ENCODE measurements at regions not wholly inside any gene's neighbourhood (a gene's known extent, or its start where the extent isn't known, plus 50 kb on each side); places are given as distances from the start of the nearest gene placed in this dataset.
"Not testable (repeated sequence)": the region's sequence is repeated elsewhere in the genome, so short reads cannot be mapped to it uniquely, and the experiment has no call there.

- DNase-seq, result no peak
Observed at GRCh38 chr3:83251490-83251889, 1490.0 kb upstream of the GBE1 start.

DNA sequence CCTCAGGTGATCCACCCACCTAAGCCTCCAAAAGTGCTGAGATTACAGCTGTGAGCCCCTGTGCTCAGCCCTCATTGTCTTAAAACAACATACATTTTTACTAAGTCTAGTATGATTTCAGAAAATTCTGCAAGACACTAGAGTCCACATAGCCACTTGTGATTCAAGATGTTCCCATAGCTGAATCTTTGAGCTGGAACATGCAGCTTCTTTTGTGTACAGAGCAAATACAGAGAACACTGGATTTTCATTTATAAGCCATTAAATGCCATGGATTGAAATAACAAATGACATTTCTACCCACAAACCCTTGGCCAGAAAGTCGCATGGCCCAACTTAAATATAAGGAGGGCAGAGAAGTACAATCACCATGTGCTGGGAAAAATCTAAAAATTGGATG is 1489.2 kb upstream of the GBE1 start:
- no peak for DNase-seq

DNA sequence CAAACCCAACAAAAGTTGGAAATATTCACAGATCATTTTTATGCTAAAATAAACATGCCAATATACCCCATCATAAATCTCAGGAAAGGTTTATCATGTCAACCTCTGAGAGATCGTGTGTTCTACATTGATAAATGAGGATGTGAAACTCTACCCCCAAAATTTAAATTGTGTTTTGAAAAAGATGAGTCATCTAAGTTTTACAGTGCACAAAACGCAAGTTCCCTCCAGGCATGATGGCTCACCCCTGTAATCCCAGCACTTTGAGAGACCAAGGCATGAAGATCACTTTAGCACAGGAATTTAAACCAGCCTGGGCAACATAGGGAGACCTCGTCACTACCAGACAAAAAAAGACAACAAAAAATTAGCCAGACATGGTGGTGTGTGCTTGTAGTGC is 1487.0 kb upstream of the GBE1 start:
- no peak for DNase-seq

GRCh38 chr3:83235180-83235814 is 1473.9 kb upstream of the GBE1 start:
- no peak for DNase-seq

DNA sequence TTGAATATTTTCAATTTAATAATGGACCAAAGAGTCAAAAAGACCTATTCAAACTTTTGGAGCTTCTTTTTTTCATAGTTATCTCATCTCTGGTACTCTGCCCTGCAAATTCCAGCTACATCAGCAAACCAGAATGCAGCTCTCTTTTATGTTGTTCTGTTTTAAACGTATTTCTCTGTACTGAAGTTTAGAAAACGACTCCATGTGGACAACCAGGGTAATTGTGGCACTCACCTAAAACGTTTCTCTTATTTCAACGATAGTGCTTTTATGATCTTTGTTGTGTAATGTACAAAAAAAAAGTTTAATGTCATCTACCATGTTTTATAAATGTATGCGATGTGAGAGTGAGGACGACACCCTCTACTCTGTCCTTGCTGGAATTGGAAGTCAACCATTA is 1472.3 kb upstream of the GBE1 start:
- no peak for DNase-seq

GRCh38 chr3:83230841-83231240 is 1469.4 kb upstream of the GBE1 start:
- no peak for DNase-seq

DNA sequence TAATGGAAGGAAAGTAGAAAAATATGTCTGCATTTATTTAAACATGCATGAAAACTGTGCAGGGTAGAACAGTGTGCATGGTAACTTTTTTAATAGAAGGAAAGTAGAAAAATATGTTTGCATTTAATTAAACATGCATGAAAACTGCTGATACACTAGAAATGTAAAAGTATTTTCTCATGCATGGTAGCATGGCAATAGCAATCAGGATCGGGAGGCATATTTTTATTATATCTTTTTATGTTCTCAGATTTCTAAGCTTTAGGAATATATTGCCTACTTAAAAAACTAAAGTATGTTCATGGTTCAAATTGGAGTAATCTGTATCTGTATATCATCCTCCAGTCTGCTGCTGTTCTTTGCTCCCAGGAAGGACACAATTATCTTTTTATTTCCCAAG is 1468.9 kb upstream of the GBE1 start:
- no peak for DNase-seq

- no peak for DNase-seq
Observed at GRCh38 chr3:83226751-83227150, 1465.3 kb upstream of the GBE1 start.

DNA sequence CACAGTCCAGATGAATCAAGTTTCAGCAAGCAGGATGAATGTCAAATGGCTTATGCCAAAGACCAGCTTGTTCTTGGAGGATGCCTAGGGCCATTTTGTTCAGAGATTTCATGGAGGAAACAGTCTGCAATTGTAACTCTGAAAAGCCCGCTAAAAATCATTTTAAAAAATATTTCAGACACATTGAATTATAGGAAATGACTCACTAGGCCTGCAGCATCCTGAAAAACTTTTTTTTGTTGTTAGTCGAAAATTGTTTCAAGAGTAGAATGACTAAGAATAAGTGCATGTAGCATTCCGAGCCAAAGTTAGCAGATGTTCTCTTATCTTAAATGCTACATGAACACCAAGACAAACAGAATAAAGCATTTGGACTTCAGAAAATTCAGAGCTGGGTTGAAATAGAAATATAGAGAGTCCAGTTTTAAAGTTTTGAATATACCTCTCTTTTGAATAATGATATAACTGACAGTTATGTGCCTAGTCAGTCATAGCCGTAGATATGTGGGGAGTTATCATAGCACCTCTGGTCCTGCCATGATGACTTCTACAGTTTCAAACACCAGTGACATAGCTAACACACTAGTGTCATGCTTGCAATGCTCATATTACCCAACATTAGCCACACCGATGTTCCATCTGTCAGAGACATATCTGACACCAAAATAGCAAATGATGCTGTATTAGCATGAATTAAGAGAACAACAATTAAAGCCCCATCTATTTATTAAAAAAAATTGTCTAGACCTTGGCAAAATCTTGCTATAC is 1462.8 kb upstream of the GBE1 start:
- no peak for DNase-seq

GRCh38 chr3:83218383-83219200 is 1457.1 kb upstream of the GBE1 start:
- no peak for DNase-seq

GRCh38 chr3:83217595-83218118 is 1456.2 kb upstream of the GBE1 start:
- DNase-seq, result not testable (repeated sequence)

GRCh38 chr3:83216919-83217594 is 1455.6 kb upstream of the GBE1 start:
- DNase-seq, result no peak

- no peak for DNase-seq
Observed at GRCh38 chr3:83195243-83195642, 1433.8 kb upstream of the GBE1 start.

DNA sequence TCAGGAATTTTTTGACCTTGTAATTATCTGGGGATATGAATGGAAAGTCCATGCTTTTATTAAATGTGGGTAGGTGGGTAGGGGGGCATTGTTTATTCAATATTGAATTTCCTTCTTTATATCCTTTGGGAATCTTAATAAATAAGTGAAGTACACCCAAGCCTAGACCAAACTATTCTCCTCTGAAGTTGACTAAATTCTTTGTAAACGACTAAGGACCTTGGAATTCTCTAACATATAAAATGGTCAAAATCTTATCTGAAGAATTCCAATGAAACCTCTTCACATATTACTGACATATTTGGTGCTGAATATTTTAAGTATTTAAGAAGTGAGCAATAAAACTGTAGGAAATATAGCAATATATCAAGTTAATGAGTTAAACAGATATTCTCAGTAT is 1432.1 kb upstream of the GBE1 start:
- DNase-seq, result no peak

- no peak for DNase-seq
Observed at GRCh38 chr3:83189634-83190033, 1428.2 kb upstream of the GBE1 start.

GRCh38 chr3:83169473-83169872 is 1408.0 kb upstream of the GBE1 start:
- DNase-seq, result no peak

DNA sequence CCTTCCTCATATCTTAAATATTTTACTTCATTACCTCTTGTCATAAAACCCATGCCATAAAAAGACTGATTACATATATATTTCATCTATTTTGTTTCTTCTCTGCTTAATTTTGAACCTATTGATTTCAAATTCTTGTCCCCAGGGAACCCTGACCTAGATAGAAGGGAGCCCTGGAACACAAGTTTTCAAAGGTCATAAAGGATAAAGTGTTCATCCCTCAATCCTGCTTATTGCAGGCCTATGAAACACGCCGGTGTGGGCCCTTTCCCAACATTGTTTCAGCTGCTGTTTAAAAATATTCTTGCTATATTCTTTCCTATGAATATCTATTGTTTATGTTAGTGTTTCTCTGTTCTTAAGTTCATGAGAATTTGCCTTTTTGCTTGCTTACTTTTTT is 1389.5 kb upstream of the GBE1 start:
- no peak for DNase-seq

DNA sequence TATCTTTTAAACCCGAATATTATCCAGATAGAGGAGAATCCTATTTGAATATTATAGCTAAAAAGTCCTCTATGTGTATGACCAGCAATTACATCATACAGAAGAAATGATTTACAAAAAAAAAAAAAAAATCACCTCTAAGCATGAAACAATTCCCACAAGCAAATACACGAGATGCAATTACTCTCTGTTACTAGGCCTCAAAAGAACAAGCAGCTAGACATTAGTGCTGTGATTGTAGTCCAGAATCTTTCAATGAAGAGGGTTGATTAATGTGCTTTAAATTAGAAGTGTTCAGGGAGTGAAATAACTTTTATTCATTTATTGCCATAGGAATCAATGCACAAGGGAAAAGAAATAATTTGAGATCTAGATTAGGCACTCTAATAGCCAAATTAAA is 1379.5 kb upstream of the GBE1 start:
- no peak for DNase-seq

GRCh38 chr3:83131236-83131635 is 1369.8 kb upstream of the GBE1 start:
- no peak for DNase-seq

GRCh38 chr3:83122774-83123350 is 1361.4 kb upstream of the GBE1 start:
- no peak for DNase-seq

DNA sequence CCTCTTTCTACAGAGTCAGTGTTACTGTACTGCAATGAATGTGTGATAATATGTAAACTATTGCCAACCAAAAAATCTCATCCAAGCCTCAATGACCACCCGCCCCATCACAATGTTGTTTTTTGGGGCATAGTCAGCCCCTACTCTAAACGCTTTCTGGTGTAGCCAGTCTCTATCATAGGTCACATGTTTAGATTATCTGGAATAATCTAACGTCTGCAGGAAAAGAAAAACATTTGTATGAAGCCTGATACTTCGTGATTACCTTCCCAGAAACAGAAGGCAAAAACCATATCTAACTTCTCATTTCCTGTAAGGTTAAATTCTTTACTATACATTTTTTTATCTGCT is 1331.8 kb upstream of the GBE1 start:
- DNase-seq, result no peak

- DNase-seq, result no peak
Observed at GRCh38 chr3:83092521-83093221, 1331.2 kb upstream of the GBE1 start.

All from SHP77 treated with DMSO at 0.1 percent for 48 hours (cell line).